Ovary (tissue), 3 donors: ENCODE measurements at regions not wholly inside any gene's neighbourhood (a gene's known extent, or its start where the extent isn't known, plus 50 kb on each side); places are given as distances from the start of the nearest gene placed in this dataset.

Experiments used
- CTCF ChIP-seq, 3 donors: fragments of 450-650 bp in 2 of 3; fragments of 200-600 bp in 1 of 3; IDR thresholded peaks; one replicate each; pipeline versions ENCODE4 v1.5.1 to v1.8.0; 2016 to 2022; ENCODE audit warnings: antibody characterized with exemption in 3 of 3, mild to moderate bottlenecking in 1 of 3
- POLR2A ChIP-seq: fragments of 450-650 bp; IDR thresholded peaks from one replicate; pipeline ENCODE4 v1.6.1; 2017; ENCODE audit warnings: antibody characterized with exemption, mild to moderate bottlenecking, moderate library complexity
- donor health status: DM: no; HTN: no; CAD: no.

- TF ChIP-seq CTCF (IDR thresholded peaks at IDR 0.05) (no peak), POLR2A (no peak)
Measured at GRCh38 chr4:32010221-32010620, 1290.1 kb downstream of the PCDH7 start.
